ENCODE measurements at regions not wholly inside any gene's neighbourhood (a gene's known extent, or its start where the extent isn't known, plus 50 kb on each side); places are given as distances from the start of the nearest gene placed in this dataset.

DNA sequence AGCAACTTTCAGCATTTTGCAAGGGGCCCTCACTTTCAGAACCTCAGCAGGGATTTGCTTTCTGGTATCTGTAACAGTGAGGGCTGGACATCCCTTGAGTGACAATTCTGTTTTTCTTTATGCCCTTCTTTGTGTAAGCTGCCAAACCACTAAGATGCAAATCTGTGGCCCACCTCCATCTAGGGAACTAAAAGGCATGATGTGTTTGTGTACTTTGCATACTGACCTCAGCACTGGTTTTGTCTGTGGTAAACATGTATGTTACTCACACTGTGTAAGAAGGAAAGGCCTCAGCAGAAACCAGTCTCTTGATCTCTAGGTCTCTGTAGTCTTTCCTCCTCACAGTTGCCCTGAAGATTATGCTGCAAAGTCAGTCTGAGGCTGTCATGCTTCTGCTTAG, 396.6 kb upstream of the DYNLRB2 start:
- H3K4me3 ChIP-seq (ENCODE audit: low read depth, low read length) = no peak overlapping the region

DNA sequence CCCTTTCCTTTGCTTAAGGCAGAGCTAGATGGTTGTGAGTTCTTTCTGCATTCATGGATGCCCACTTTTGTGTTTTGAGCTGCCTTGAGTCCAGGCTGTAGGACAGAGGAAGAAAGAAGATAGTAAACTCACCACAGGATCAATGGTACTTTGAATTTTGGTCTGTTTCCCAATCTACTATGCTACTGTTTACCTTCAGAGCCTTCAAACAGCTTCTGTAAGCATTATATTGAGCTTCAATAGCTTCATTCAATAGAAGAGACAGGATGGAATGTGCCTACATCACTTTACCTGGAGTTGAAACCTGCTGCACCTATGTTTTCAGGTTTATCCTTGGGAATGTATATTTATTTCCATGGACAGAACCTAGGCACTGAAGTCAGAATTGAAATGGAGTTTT, 397.9 kb upstream of the DYNLRB2 start:
- H3K4me3 ChIP-seq (ENCODE audit: low read depth, low read length) = no peak overlapping the region

DNA sequence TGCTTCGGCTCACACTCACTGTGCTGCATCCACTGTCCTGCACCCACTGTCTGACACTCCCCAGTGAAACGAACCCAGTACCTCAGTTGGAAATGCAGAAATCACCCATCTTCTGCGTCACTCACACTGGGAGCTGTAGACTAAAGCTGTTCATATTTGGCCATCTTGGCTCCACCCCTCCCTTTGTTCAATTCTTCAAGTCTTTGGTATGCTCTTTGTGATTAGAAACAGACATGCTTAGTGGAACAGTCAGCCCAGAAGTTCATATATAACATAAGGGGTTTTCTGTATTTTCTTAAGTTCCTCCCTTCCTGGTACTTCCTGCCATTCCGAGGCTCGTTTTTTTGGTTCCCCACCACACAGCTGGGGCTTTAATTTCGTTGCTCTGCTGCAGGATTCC, 398.5 kb upstream of the DYNLRB2 start:
- H3K4me3 ChIP-seq (ENCODE audit: low read depth, low read length) = no peak overlapping the region

DNA sequence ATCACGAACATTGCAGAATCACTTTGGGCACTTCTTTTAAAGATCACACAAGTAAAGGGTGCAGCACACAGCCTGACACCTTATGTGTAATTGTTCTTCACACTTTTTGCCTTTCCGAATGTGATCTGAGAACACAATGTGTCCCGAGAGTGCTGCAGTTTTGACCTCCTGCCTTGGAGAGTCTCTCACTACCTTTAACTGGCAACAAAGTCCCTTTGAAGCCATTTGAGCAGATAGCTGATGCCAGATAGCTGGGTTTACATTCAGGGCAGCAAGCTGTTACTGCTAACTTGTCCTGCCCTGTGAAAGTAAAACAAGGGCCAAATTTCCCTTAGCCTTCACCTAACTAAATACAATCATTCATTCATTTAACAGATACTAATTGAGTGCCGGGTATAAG, 411.0 kb upstream of the DYNLRB2 start:
- no peak overlapping the region for H3K4me3 ChIP-seq (ENCODE audit: low read depth, low read length)

DNA sequence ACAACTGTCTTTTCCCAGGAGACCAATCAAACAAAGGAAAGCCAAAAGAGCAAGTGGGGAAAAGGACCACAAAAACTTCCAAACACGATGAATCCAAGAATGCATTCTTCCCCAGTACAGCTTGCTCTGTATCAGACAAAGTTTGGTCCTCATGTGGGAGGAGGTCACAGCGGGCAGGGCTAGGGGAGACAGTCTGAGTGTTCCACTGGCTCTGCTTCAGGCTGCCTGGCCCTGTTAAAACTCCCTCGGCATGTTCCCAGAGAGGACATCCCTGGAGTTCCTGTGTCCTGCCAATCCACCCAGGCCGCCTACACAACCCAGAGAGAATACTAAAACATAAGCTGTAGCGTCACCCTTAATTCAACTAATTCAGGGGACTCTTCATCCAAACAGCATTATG, 415.1 kb upstream of the DYNLRB2 start:
- H3K4me3 ChIP-seq (ENCODE audit: low read depth, low read length) = no peak overlapping the region

DNA sequence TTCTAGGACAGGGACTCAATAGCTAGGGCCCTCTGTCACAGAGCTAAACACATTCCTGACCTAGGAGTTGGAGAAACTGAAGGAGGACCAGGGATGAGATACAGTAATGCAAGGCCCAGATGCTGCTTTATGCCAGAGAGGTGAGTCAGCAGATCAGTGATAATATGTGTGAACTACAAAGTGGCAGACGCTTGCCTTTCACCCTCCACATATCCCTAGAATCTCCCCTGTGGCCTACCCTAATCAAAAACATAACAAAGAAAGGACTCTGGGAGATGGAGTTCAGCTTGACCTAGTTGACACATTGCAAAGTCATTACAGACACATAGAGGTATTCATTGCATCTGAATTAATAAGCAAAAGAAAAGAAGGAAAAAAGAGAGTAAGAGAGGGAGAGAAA, 417.6 kb upstream of the DYNLRB2 start:
- H3K4me3 ChIP-seq (ENCODE audit: low read depth, low read length) = no peak overlapping the region

DNA sequence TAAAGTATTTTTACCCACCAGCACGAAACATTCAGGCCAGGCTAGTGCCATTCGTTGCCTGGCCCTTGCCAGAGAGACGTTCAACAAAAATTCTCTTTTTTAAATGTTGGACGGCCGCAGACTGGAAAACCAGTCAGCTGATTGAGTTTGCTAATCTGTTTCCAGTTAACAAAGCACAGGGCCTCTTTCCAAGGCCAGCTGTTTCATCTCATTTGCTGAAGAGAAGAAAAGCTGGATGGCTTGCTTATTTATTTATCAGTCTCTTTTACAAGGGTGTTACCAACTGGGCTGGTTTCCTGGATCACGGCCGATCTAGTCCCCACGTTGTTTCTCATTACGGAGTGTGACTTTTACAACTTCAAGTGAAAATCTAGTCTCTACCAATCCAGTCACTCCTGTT, 418.7 kb upstream of the DYNLRB2 start:
- no peak overlapping the region for H3K4me3 ChIP-seq (ENCODE audit: low read depth, low read length)

DNA sequence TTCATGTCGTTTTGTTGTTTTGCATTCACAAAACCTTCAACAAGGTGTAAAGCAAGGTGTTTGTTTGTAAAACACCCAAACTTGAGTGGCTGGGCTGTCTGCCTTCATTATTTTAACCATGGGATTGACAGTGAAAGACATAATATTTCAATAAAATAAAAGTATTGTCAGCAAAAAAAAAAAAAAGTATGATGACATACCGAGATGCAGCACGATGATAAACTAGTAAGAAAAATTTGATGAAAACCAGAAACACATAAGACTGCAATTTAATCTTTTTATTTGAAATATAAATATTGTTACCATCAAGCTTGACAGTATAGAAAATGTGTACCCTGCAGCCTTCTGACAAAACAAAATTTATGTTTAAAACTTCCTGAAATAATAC, 419.3 kb upstream of the DYNLRB2 start:
- no peak overlapping the region for H3K4me3 ChIP-seq (ENCODE audit: low read depth, low read length)

DNA sequence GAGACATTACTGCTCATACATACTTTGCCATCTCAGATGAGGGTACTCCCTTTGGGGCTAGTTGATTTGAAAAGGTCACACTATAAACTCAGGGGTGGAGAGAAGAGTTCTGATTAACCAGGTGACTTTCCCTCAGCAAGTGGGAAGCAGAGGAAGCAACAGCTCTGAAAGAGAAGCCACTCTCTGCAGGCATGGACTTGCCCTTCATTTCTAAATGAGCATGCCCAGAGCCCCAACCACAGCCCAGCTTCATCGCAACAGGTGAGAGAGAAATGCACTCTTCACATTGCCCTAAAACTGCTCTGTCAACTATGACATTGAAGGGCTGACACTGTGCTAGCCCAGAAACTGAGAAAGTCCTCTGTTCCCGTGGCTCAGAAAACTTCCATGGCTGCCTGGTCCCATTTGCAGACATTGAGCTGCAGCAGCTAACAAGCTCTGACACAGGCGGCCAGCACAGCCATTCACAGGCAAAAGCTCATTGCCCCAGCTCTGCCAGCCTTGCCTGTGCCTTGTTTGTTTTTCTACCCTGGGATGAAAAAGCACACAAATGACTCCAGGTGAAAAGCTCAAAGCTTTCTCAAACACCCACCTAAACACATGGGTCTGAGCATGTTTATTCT, 419.8 kb upstream of the DYNLRB2 start:
- H3K4me3 ChIP-seq (ENCODE audit: low read depth, low read length) = no peak overlapping the region

DNA sequence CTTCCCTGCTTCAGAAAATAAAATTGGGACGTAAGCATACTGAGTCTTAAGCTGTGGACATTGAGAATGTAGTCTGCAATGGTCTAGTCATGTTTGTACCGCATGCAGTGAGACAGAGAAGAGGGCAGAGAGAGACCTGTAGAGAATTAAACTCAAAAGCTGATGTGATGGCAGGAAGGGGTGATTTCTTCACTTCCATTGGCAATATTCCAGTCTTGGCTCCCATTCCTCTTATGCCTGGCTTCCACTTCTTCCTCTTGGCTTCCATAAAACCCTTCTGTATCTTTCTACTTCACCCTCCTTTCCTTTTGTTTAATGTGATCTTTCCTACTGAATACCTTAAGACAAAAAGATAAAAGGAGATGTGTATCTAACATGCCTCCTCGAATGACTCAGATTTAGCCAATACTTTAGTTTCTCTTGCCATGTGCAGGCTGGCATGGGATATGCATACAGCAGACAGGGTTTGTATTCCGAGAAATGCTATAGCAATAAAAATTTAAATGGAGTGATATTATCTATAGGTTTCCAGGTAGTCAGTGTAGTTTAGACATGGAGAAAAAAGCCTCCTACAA, 423.1 kb upstream of the DYNLRB2 start:
- no peak overlapping the region for H3K4me3 ChIP-seq (ENCODE audit: low read depth, low read length)

DNA sequence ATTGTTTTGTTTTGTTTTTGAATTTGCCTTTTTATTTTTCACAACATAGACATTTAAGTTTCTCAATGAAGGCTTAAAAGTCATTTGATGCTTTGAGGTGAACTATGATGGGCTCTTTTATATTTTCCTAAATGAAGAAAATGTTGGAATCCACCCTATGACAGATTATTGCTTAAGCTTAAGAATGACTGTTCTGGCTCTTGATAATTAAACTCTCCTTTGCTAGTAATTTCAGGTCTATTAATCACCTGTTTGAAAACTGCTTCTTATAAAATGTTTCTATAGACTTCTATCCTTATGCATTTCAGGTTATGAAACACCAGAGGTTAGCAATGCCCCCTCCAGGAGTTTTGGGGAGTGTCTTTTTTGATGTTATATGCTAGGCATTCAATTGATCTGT, 424.1 kb upstream of the DYNLRB2 start:
- H3K4me3 ChIP-seq (ENCODE audit: low read depth, low read length) = no peak overlapping the region

DNA sequence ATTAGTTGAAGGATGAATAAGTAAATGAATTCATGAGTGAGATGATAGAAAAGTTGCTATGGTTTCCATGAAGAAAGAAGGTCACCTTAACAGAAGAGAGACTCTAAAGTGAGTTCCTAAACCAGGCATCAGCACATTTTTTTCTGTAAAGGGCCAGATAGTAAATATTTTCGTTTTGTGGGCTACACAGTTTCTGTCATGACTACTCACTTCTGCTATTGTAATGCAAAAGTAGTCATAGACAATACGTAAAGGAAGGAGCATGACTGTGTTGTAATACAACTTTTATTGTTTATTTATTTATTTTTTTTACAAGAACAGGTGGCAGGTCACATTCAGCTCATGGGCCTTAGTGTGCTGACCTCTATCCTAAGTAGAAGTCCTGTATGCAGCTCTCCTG, 426.1 kb upstream of the DYNLRB2 start:
- H3K4me3 ChIP-seq (ENCODE audit: low read depth, low read length) = no peak overlapping the region

DNA sequence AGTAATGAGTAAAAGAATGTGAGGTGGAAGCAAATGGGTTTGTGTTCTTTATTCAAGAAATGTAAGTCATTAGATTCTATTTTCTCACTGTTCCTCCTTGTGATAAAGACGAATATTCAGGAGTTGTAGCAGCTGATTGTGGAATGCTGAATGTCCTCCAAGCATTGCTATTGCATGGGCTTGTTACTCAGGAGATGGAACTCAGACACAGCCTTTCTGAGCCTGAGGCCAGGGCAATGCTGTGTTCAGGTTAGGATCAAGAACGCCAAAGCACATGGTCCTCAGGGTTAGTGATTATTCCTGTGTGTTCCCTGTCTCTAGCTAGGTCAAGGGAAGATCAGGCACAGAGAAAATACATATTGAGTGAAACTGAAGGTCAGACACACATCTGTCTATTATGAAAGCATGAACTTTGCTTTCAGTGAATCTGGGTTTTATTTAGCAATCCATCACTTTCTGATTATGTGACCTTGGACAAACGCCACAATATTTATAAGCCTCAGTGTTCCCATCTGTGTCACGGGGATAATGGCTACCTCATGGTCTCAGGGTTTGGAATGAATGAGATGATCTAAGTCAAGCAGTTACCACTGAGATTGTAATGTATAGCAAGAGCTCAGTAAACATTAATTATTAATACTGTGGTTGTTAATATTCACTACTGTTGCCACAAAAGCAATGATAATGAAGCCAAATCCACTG, 426.8 kb upstream of the DYNLRB2 start:
- no peak overlapping the region for H3K4me3 ChIP-seq (ENCODE audit: low read depth, low read length)

DNA sequence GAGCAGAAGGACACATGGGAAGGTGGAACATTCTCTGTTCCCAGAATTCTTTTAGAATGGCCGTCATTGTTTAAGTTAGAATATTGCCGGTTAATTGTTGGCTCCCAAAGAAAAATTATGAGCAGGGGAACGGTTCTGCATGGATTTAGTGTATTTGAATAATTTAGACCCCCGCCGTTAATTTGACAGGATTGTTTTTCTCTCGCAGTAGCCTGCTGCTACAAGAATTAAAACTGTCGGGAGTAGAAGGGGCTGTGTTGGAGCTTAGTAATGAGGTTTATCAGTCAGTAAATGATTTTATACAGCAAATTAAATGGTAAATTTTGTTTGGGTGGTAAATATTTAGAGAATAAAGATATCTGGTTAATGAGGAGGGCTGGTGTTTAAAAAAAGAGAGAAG, 431.2 kb upstream of the DYNLRB2 start:
- H3K4me3 ChIP-seq (ENCODE audit: low read depth, low read length) = no peak overlapping the region

DNA sequence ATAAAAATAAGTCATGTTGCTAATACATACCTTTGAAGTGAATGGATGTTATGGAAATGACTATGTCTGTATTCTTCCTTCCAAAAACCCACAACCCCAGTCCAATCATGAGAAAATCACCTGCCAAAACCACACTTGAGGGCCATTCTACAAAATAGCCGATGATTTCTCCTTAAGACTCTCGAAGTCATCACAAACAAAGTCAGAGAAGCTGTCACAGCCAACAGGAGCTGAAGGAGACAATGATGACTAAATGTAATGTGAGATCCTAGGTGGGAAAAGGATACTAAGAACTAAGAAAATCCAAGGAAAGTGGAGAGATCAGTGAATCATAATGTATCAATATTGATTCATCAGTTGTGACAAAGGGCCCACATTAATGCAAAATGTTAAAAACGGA, 432.9 kb upstream of the DYNLRB2 start:
- no peak overlapping the region for H3K4me3 ChIP-seq (ENCODE audit: low read depth, low read length)

DNA sequence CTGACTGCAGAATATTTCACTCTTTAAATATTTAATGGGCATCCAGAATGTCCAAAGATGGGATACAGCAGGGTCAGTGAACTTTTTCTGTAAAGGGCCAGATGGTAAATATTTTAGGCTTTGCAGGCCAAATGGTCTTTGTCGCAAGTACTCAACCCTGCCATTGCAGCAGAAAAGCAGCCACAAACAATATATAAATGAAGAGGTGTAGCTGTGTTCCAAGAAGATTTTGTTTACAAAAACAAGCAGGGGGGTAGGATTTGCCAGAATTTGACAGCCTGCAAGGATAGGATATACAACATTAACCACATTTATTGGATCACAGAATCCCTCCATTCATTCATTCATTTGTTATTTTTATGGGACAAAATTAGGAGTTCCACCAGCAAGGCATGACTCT, 435.0 kb upstream of the DYNLRB2 start:
- H3K4me3 ChIP-seq (ENCODE audit: low read depth, low read length) = no peak overlapping the region

DNA sequence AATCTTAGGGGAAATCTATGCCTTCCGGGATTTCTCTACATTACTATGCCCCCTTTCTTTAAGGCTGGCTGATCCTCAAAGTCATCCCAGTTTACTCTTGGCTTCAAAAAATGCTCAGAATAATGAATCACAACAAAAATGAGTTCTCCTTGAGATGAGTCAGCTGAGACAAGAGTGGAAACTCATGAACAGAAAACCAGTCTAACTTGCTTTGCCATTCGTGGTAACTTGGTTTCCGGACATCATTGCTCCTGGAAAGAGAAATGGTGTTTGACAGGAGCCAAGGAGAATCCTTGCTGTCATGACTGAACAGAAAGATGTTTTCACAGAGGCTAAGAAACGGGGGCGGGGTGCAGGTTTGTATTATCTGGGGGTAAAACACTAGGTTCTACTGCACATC, 435.6 kb upstream of the DYNLRB2 start:
- no peak overlapping the region for H3K4me3 ChIP-seq (ENCODE audit: low read depth, low read length)

DNA sequence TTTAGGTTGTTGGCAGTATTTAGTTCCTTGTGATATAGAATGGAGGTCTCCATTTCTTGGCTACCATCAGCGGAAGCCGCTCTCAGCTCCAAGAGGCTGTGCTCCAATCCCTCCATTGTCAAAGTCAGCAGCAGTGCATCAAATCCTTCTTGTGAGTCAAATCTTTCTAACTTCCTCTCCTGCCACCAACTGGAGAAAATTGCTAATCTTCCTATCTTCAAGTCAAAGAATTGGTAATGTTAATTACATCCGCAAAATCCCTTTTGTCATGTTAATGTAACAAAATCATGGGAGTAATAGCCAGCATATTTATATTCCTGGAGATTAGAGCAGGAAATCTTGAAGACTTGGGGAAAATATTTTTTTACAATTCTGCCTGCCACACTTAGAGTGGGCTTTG, 436.4 kb upstream of the DYNLRB2 start:
- no peak overlapping the region for H3K4me3 ChIP-seq (ENCODE audit: low read depth, low read length)

DNA sequence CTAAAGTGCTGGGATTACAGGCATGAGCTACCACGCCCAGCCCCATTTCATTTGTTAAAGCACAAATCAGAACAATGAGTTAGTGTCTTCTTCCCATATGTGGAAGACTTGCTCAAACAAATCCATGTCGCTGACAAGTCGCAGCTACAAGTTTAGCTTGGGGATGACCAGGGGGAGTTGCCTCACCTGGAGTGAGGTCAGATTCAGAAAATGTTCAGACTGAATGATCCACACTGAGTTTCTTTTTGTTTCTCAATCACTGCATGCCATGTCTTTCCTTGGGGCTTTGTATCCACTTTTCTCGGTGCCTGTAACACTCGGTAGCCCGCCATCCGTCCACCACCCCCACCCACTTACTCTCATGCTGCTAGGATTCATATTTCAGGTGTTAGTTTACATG, 437.3 kb upstream of the DYNLRB2 start:
- H3K4me3 ChIP-seq (ENCODE audit: low read depth, low read length) = no peak overlapping the region

DNA sequence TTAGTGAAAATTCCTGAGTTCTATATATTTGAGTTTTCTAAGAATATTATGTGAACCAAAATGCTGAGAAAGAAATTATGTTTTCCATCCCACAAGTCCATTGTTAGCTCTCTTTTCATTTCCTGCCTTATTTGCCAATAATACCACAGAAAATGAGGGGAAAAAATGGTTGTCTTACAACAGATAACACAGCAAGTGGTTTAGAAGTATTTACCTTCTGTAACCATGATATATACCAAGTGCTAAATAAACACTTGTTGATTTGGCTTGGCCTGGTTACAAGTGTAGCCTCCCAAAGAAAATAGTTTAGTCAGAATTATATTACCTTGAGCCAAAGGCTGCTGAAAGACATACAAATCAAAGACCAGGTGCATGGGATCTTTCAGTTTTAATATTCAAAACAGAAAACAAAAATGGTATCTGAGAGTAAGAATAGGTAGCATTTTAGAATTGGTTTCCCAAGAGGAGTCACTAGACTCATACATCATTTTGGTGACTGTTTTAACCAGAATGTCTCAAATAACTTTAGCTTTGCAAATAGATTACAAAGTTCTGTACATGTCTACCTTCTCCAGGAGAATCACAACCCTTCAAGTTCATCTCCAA, 439.8 kb upstream of the DYNLRB2 start:
- H3K4me3 ChIP-seq (ENCODE audit: low read depth, low read length) = no peak overlapping the region

DNA sequence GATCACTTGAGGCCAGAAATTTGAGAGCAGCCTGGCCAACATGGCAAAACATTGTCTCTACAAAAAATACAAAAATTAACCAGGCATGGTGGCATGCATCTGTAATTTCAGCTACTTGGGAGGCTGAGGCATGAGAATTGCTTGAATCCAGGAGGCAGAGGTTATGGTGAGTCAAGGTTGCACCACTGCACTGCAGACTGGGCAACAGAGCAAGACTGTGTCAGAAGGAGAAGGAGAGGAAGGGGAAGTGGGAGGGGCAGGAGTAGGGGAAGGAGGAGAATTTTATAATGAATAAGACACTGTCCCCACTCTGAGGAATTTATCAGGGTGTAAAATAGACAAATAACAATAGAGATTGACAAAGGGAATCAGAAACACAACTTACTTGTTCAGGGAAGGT, 440.6 kb upstream of the DYNLRB2 start:
- H3K4me3 ChIP-seq (ENCODE audit: low read depth, low read length) = no peak overlapping the region

DNA sequence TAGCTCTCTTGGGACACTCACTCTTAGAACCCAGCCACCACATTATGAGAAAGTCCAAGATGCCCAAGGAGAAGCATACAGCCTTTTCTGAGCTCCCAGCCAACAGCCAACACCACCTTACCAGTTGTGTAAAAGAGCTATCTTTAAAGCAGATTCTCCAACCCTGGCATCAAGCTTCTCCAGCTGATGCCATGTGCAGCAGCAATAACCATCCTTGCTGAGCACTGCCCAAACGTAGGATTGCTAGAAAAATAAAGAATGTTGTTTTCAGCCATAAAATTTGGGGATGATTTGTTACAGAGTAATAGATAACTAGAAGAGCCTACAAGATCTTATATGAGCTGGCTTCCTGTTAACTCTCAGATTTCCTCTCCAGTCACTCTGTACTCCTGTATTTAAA, 443.7 kb upstream of the DYNLRB2 start:
- no peak overlapping the region for H3K4me3 ChIP-seq (ENCODE audit: low read depth, low read length)
